ENCODE measurements at regions not wholly inside any gene's neighbourhood (a gene's known extent, or its start where the extent isn't known, plus 50 kb on each side); places are given as distances from the start of the nearest gene placed in this dataset.

DNA sequence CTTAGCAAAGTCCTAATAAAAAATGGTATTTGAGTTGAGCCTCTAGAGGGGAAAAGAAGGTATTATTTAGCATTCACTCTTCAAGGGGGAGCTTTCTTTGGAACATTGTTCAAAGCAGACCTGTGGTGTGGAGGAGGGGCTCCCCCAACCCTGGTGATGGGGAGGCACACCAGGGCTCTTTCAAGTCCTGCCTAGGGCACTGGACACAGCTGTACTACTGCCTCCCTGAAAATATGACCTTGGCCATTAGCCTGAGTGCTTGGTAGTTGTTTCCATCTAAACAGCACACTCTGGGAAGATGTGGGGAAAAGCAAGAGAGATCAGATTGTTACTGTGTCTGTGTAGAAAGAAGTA is 215.1 kb upstream of the CNR1 start:
- Histone ChIP-seq H3K4me3 (ENCODE audit: low read depth, low read length) (0 out of 2 replicates have a peak overlapping the region, but pooled peaks have one; percentile 8), H3K4me1 (ENCODE audit: control insufficient read depth, insufficient read depth, low read length) (peaks cover 35% of the 10 kb centered on the region), H3K9me3 (ENCODE audit: control insufficient read depth, insufficient read depth, low read depth, low read length) (no peaks in the 10 kb centered on the region), H3K9ac (ENCODE audit: low read length) (peak overlapping the region; percentile 60), H3K27ac (ENCODE audit: low read depth, low read length) (peak overlapping the region; percentile 90; the same call in 1 of the 2 replicates), H3K36me3 (ENCODE audit: control insufficient read depth, insufficient read depth, low read length) (no peaks in the 10 kb centered on the region), H3K27me3 (ENCODE audit: control insufficient read depth, insufficient read depth, low read length) (no peaks in the 10 kb centered on the region)

GRCh38 chr6:88380618-88381288 is 214.6 kb upstream of the CNR1 start:
- Histone ChIP-seq H3K9ac (ENCODE audit: low read length) (peak overlapping the region; percentile 60), H3K27me3 (ENCODE audit: control insufficient read depth, insufficient read depth, low read length) (no peaks in the 10 kb centered on the region), H3K9me3 (ENCODE audit: control insufficient read depth, insufficient read depth, low read depth, low read length) (no peaks in the 10 kb centered on the region), H3K36me3 (ENCODE audit: control insufficient read depth, insufficient read depth, low read length) (no peaks in the 10 kb centered on the region), H3K27ac (ENCODE audit: low read depth, low read length) (peak overlapping the region; percentile 90; the same call in 1 of the 2 replicates), H3K4me3 (ENCODE audit: low read depth, low read length) (0 out of 2 replicates have a peak overlapping the region, but pooled peaks have one; percentile 8), H3K4me1 (ENCODE audit: control insufficient read depth, insufficient read depth, low read length) (peaks cover 35% of the 10 kb centered on the region)

GRCh38 chr6:88380083-88380482 is 213.9 kb upstream of the CNR1 start:
- Histone ChIP-seq H3K9me3 (ENCODE audit: control insufficient read depth, insufficient read depth, low read depth, low read length) (no peaks in the 10 kb centered on the region), H3K36me3 (ENCODE audit: control insufficient read depth, insufficient read depth, low read length) (no peaks in the 10 kb centered on the region), H3K4me3 (ENCODE audit: low read depth, low read length) (no peak overlapping the region), H3K27ac (ENCODE audit: low read depth, low read length) (no peak overlapping the region), H3K4me1 (ENCODE audit: control insufficient read depth, insufficient read depth, low read length) (peaks cover 35% of the 10 kb centered on the region), H3K9ac (ENCODE audit: low read length) (no peak overlapping the region), H3K27me3 (ENCODE audit: control insufficient read depth, insufficient read depth, low read length) (no peaks in the 10 kb centered on the region)

GRCh38 chr6:88378639-88379038 is 212.5 kb upstream of the CNR1 start:
- H3K4me1 ChIP-seq (ENCODE audit: control insufficient read depth, insufficient read depth, low read length) = peaks cover 38% of the 10 kb centered on the region
- no peak overlapping the region for H3K4me3 ChIP-seq (ENCODE audit: low read depth, low read length)
- no peaks in the 10 kb centered on the region for H3K27me3 ChIP-seq (ENCODE audit: control insufficient read depth, insufficient read depth, low read length)
- no peak overlapping the region for H3K27ac ChIP-seq (ENCODE audit: low read depth, low read length)
- no peak overlapping the region for H3K9ac ChIP-seq (ENCODE audit: low read length)
- H3K36me3 ChIP-seq (ENCODE audit: control insufficient read depth, insufficient read depth, low read length) = no peaks in the 10 kb centered on the region
- H3K9me3 ChIP-seq (ENCODE audit: control insufficient read depth, insufficient read depth, low read depth, low read length) = no peaks in the 10 kb centered on the region

- H3K27me3 ChIP-seq (ENCODE audit: control insufficient read depth, insufficient read depth, low read length) = no peaks in the 10 kb centered on the region
- H3K9ac ChIP-seq (ENCODE audit: low read length) = no peak overlapping the region
- peaks cover 35% of the 10 kb centered on the region for H3K4me1 ChIP-seq (ENCODE audit: control insufficient read depth, insufficient read depth, low read length)
- no peak overlapping the region for H3K4me3 ChIP-seq (ENCODE audit: low read depth, low read length)
- no peaks in the 10 kb centered on the region for H3K36me3 ChIP-seq (ENCODE audit: control insufficient read depth, insufficient read depth, low read length)
- H3K27ac ChIP-seq (ENCODE audit: low read depth, low read length) = no peak overlapping the region
- H3K9me3 ChIP-seq (ENCODE audit: control insufficient read depth, insufficient read depth, low read depth, low read length) = no peaks in the 10 kb centered on the region
Observed at GRCh38 chr6:88377976-88378568, 211.9 kb upstream of the CNR1 start.

GRCh38 chr6:88376768-88377387 is 210.7 kb upstream of the CNR1 start:
- H3K9me3 ChIP-seq (ENCODE audit: control insufficient read depth, insufficient read depth, low read depth, low read length) = no peaks in the 10 kb centered on the region
- no peak overlapping the region for H3K9ac ChIP-seq (ENCODE audit: low read length)
- H3K27me3 ChIP-seq (ENCODE audit: control insufficient read depth, insufficient read depth, low read length) = no peaks in the 10 kb centered on the region
- H3K4me1 ChIP-seq (ENCODE audit: control insufficient read depth, insufficient read depth, low read length) = peaks cover 28% of the 10 kb centered on the region
- no peak overlapping the region for H3K27ac ChIP-seq (ENCODE audit: low read depth, low read length)
- no peaks in the 10 kb centered on the region for H3K36me3 ChIP-seq (ENCODE audit: control insufficient read depth, insufficient read depth, low read length)
- H3K4me3 ChIP-seq (ENCODE audit: low read depth, low read length) = no peak overlapping the region

GRCh38 chr6:88376197-88376596 is 210.1 kb upstream of the CNR1 start:
- peaks cover 25% of the 10 kb centered on the region for H3K4me1 ChIP-seq (ENCODE audit: control insufficient read depth, insufficient read depth, low read length)
- H3K9me3 ChIP-seq (ENCODE audit: control insufficient read depth, insufficient read depth, low read depth, low read length) = no peaks in the 10 kb centered on the region
- H3K4me3 ChIP-seq (ENCODE audit: low read depth, low read length) = no peak overlapping the region
- H3K27me3 ChIP-seq (ENCODE audit: control insufficient read depth, insufficient read depth, low read length) = no peaks in the 10 kb centered on the region
- H3K36me3 ChIP-seq (ENCODE audit: control insufficient read depth, insufficient read depth, low read length) = no peaks in the 10 kb centered on the region
- no peak overlapping the region for H3K9ac ChIP-seq (ENCODE audit: low read length)
- H3K27ac ChIP-seq (ENCODE audit: low read depth, low read length) = no peak overlapping the region

DNA sequence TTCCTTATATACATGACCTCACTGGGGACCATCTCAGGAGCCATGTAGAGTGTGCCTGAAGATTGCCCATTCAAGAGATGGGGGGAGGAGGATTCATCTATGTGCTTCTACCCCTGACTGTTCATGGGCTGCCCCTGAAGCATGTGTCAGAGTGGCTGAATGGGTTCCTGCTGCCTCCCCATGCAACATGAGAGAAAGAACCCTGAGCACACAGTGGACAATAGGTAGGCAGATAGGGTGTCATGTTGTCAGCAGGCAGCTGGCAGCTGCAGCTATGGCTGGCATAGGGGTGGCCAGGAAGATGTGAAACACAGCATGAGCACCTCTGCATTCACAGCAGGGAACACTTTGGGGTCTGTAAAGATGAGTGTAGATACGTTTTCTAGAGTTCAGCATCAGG is 208.4 kb upstream of the CNR1 start:
- H3K27ac ChIP-seq (ENCODE audit: low read depth, low read length) = no peak overlapping the region
- H3K9ac ChIP-seq (ENCODE audit: low read length) = no peak overlapping the region
- no peaks in the 10 kb centered on the region for H3K36me3 ChIP-seq (ENCODE audit: control insufficient read depth, insufficient read depth, low read length)
- peaks cover 9% of the 10 kb centered on the region; the same call in 1 of the 2 replicates for H3K4me1 ChIP-seq (ENCODE audit: control insufficient read depth, insufficient read depth, low read length)
- no peaks in the 10 kb centered on the region for H3K9me3 ChIP-seq (ENCODE audit: control insufficient read depth, insufficient read depth, low read depth, low read length)
- H3K4me3 ChIP-seq (ENCODE audit: low read depth, low read length) = no peak overlapping the region
- no peaks in the 10 kb centered on the region for H3K27me3 ChIP-seq (ENCODE audit: control insufficient read depth, insufficient read depth, low read length)

DNA sequence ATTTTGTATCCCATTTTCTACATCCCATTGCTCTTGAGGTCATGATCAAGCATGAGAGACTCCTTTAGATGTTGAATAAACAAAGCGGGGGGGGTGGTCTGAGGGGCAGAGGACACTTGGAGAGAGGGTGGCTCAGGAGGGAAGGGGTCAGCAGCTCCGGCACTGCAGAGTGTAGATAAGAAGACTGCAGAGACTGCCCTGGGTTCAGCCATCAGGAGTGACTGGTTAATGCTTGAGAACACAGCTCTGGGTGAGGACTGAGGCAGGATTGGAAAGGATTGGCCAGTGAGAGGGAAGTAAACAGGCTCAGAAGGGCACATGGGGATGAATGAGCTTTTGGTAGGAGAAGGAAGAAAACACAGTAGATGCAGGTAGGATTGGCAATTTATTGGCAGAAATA is 205.3 kb upstream of the CNR1 start:
- H3K36me3 ChIP-seq (ENCODE audit: control insufficient read depth, insufficient read depth, low read length) = no peaks in the 10 kb centered on the region
- no peaks in the 10 kb centered on the region for H3K9me3 ChIP-seq (ENCODE audit: control insufficient read depth, insufficient read depth, low read depth, low read length)
- H3K9ac ChIP-seq (ENCODE audit: low read length) = no peak overlapping the region
- 0 out of 2 replicates have a peak, but pooled peaks cover 2% of the 10 kb centered on the region for H3K4me1 ChIP-seq (ENCODE audit: control insufficient read depth, insufficient read depth, low read length)
- H3K27me3 ChIP-seq (ENCODE audit: control insufficient read depth, insufficient read depth, low read length) = no peaks in the 10 kb centered on the region
- no peak overlapping the region for H3K4me3 ChIP-seq (ENCODE audit: low read depth, low read length)
- H3K27ac ChIP-seq (ENCODE audit: low read depth, low read length) = no peak overlapping the region

DNA sequence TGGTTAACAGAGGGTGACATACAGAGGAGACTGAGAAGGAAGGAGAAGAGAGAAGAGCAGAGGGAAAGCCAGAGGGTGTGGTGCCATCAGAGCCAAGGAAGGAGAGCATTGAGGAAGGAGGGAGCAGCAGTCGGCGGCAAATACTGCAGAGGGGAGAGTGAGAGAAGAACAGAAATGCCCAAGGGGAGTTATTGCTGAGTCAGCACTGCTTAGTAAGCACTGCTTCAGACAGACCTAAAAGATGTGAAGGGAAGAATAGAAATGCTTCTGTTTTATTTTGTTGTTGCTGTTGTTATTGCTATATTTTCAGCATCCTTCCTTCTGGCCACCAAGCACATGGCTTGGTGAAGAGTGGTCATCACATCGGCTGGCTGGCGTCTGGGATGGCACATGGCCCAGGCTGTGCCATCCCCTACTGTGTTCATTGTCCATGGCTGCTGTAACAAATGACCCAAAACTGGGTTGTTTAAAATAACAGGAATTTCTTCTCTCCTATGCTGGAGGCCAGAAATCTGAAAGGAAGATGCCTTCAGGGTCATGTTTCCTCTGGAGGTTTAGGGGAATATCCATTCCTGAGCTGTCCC is 204.1 kb upstream of the CNR1 start:
- Histone ChIP-seq H3K36me3 (ENCODE audit: control insufficient read depth, insufficient read depth, low read length) (no peaks in the 10 kb centered on the region), H3K27ac (ENCODE audit: low read depth, low read length) (no peak overlapping the region), H3K9me3 (ENCODE audit: control insufficient read depth, insufficient read depth, low read depth, low read length) (no peaks in the 10 kb centered on the region), H3K4me1 (ENCODE audit: control insufficient read depth, insufficient read depth, low read length) (0 out of 2 replicates have a peak, but pooled peaks cover 2% of the 10 kb centered on the region), H3K27me3 (ENCODE audit: control insufficient read depth, insufficient read depth, low read length) (no peaks in the 10 kb centered on the region), H3K4me3 (ENCODE audit: low read depth, low read length) (no peak overlapping the region), H3K9ac (ENCODE audit: low read length) (no peak overlapping the region)

DNA sequence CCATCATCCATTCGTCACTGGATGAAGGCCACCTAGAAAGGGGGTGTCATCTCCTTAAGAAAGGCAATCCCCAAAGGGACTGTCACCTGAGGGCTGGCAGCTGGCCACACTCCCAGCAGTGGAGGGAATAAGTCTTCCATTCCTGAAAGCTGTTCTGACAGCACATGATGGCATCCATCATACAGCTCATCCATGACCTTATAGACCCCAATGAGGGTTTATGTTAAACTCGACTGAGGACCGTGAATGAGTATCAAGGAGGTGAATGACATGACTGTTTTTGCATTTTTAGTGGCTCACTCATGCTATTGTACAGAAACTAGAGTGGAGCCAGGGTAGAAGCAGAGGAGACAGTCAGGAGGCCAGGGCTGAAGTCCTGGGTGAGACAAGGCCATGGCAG is 203.1 kb upstream of the CNR1 start:
- H3K9ac ChIP-seq (ENCODE audit: low read length) = no peak overlapping the region
- H3K4me1 ChIP-seq (ENCODE audit: control insufficient read depth, insufficient read depth, low read length) = no peaks in the 10 kb centered on the region
- no peak overlapping the region for H3K27ac ChIP-seq (ENCODE audit: low read depth, low read length)
- no peaks in the 10 kb centered on the region for H3K36me3 ChIP-seq (ENCODE audit: control insufficient read depth, insufficient read depth, low read length)
- no peaks in the 10 kb centered on the region for H3K27me3 ChIP-seq (ENCODE audit: control insufficient read depth, insufficient read depth, low read length)
- H3K9me3 ChIP-seq (ENCODE audit: control insufficient read depth, insufficient read depth, low read depth, low read length) = no peaks in the 10 kb centered on the region
- H3K4me3 ChIP-seq (ENCODE audit: low read depth, low read length) = no peak overlapping the region
